ENCODE measurements at regions not wholly inside any gene's neighbourhood (a gene's known extent, or its start where the extent isn't known, plus 50 kb on each side); places are given as distances from the start of the nearest gene placed in this dataset.

GRCh38 chr7:88516429-88516828 lies 209.7 kb upstream of the STEAP4 start:
- H3K36me3 ChIP-seq (ENCODE audit: control insufficient read depth in 2 of 2, extremely low read depth in 1 of 2, insufficient read depth in 2 of 2, low read length in 2 of 2), result no peaks in the 10 kb centered on the region
- dilution Hi-C loops (cut with MboI; ENCODE audit: extremely low pct_ligation_motif_present, low sequenced_read_pairs) (no loop called here), intact Hi-C loops (cut with micrococcal nuclease) (no loop called here)
- no TSS peak for BruUV-seq (replicated peaks)
- POLR2A ChIA-PET, result no interaction called here
- no peak overlapping the region for H3K9ac ChIP-seq (replicated peaks; ENCODE audit: extremely low read depth, insufficient read depth, low read length)
- no peaks in the 10 kb centered on the region for H3K9me3 ChIP-seq (replicated peaks; ENCODE audit: control insufficient read depth, insufficient read depth, low read length)
- no peak overlapping the region for H3K27ac ChIP-seq (ENCODE audit: insufficient read depth, low read depth, low read length)
- no peaks in the 10 kb centered on the region for H3K4me1 ChIP-seq (ENCODE audit: control insufficient read depth, extremely low read depth, insufficient read depth, low read length)
- no peak overlapping the region for H2AFZ ChIP-seq (ENCODE audit: low read depth, low read length)
- FAIRE-seq (no peak), DNase-seq (ENCODE audit: low read depth, low spot score) (no peak)
- H3K4me2 ChIP-seq (ENCODE audit: insufficient read depth, low read length), result no peak overlapping the region
- no peaks in the 10 kb centered on the region for H3K79me2 ChIP-seq (ENCODE audit: control insufficient read depth, insufficient read depth, low read length)
- H3K9me1 ChIP-seq (replicated peaks; ENCODE audit: control insufficient read depth, extremely low read depth, insufficient read depth, low read length), result no peaks in the 10 kb centered on the region
- TF ChIP-seq GATA2 (IDR thresholded peaks at IDR 0.05; ENCODE audit: insufficient read depth, insufficient read length, low read depth, low read length), result no peak
- no peak for TF ChIP-seq FOS (IDR thresholded peaks at IDR 0.05; ENCODE audit: borderline replicate concordance, insufficient read depth, low read length)
- no peak for TF ChIP-seq JUN (IDR thresholded peaks at IDR 0.05; ENCODE audit: borderline replicate concordance, insufficient read depth, insufficient read length, low read depth)
- no peak for TF ChIP-seq POLR2A (IDR thresholded peaks at IDR 0.05; ENCODE audit: low read depth, low read length)
- no peak for TF ChIP-seq MYC (IDR thresholded peaks at IDR 0.05; ENCODE audit: low read depth, low read length)
- TF ChIP-seq EZH2 (IDR thresholded peaks at IDR 0.05; ENCODE audit: borderline replicate concordance, low read depth, low read length, severe bottlenecking), result no peak
- no peak for TF ChIP-seq POLR2AphosphoS5 (IDR thresholded peaks at IDR 0.05; ENCODE audit: insufficient read depth, low read depth, low read length)
- no peak for TF ChIP-seq MAX (IDR thresholded peaks at IDR 0.05; ENCODE audit: insufficient read depth, insufficient read length)
- TF ChIP-seq CTCF (IDR thresholded peaks at IDR 0.05; ENCODE audit: extremely low read depth in 1 of 2, insufficient read depth in 1 of 2, low read depth in 1 of 2, low read length in 2 of 2), result no peak
- no peak overlapping the region for H3K4me3 ChIP-seq (replicated peaks in 1 of 3; ENCODE audit: insufficient read depth in 1 of 3, low read depth in 1 of 3, low read length in 3 of 3)
- no peaks in the 10 kb centered on the region for H4K20me1 ChIP-seq (replicated peaks; ENCODE audit: control insufficient read depth, extremely low read depth, insufficient read depth, low read length)
- CTCF ChIA-PET, result no interaction called here
- no peaks in the 10 kb centered on the region for H3K27me3 ChIP-seq (ENCODE audit: control insufficient read depth in 2 of 2, insufficient read depth in 2 of 2, low read length in 2 of 2)
